OCI-LY1 (cell line): ENCODE measurements at regions not wholly inside any gene's neighbourhood (a gene's known extent, or its start where the extent isn't known, plus 50 kb on each side); places are given as distances from the start of the nearest gene placed in this dataset.

Experiments
- H2AFZ ChIP-seq: fragments of 200-600 bp; sonication (generic), shearing (Covaris generic); 2 replicates; pipeline ENCODE4 v1.6.0; 2014; ENCODE audit warnings: antibody characterized with exemption, mild to moderate bottlenecking, low read length
- H3F3A ChIP-seq: fragments of 200-600 bp; sonication (generic), shearing (Covaris generic); 2 replicates; pipeline ENCODE4 v1.6.0; 2014; ENCODE audit warnings: mild to moderate bottlenecking, antibody characterized with exemption, low read length, moderate library complexity; ENCODE audit not compliant: insufficient read depth
- H3K27ac ChIP-seq: fragments of 200-600 bp; sonication (generic); 2 replicates; pipeline ENCODE4 v1.5.1; 2014; ENCODE audit warnings: low read length, mixed run types, mild to moderate bottlenecking, low read depth; ENCODE audit not compliant: poor library complexity, severe bottlenecking
- H3K27me3 ChIP-seq: fragments of 200-600 bp; sonication (generic); 2 replicates; pipeline ENCODE4 v1.6.0; 2014; ENCODE audit warnings: antibody characterized with exemption, mild to moderate bottlenecking, low read length, moderate library complexity; ENCODE audit not compliant: insufficient read depth
- H3K36me3 ChIP-seq: fragments of 200-600 bp; sonication (generic); 2 replicates; pipeline ENCODE4 v1.6.1; 2014; ENCODE audit warnings: mild to moderate bottlenecking, antibody characterized with exemption, low read length, moderate library complexity, mixed read lengths; ENCODE audit not compliant: insufficient read depth
- H3K4me1 ChIP-seq: fragments of 200-600 bp; sonication (generic); 2 replicates; pipeline ENCODE4 v1.5.1; 2014; ENCODE audit warnings: mild to moderate bottlenecking, low read length, moderate library complexity; ENCODE audit not compliant: insufficient read depth, severe bottlenecking
- H3K4me2 ChIP-seq: fragments of 200-600 bp; sonication (generic), shearing (Covaris generic); 2 replicates; pipeline ENCODE4 v1.6.1; 2014; ENCODE audit warnings: low read length
- H3K4me3 ChIP-seq: fragments of 200-600 bp; sonication (generic); 2 replicates; pipeline ENCODE4 v1.5.1; 2014; ENCODE audit warnings: low read length, low read depth, mild to moderate bottlenecking, mixed read lengths; ENCODE audit not compliant: poor library complexity, severe bottlenecking
- H3K79me2 ChIP-seq: fragments of 200-600 bp; shearing (Covaris generic); 2 replicates; pipeline ENCODE4 v1.6.1; 2016; ENCODE audit warnings: mixed run types, low read length, mixed read lengths; ENCODE audit not compliant: insufficient read depth
- H3K9ac ChIP-seq: fragments of 200-600 bp; sonication (generic), shearing (Covaris generic); 2 replicates; pipeline ENCODE4 v1.6.1; 2014; ENCODE audit warnings: mild to moderate bottlenecking, low read length, mixed read lengths
- H3K9me2 ChIP-seq: fragments of 200-600 bp; sonication (generic), shearing (Covaris generic); 2 replicates; pipeline ENCODE4 v1.6.1; 2014; ENCODE audit warnings: low read depth, mild to moderate bottlenecking, low read length, mixed read lengths
- H3K9me3 ChIP-seq: fragments of 200-600 bp; shearing (Covaris generic); 2 replicates; pipeline ENCODE4 v1.6.1; 2014; ENCODE audit warnings: low read length, mixed read lengths
- H4K20me1 ChIP-seq: fragments of 200-600 bp; sonication (generic), shearing (Covaris generic); 2 replicates; pipeline ENCODE4 v1.6.0; 2016; ENCODE audit warnings: mild to moderate bottlenecking, low read length; ENCODE audit not compliant: insufficient read depth
- CTCF ChIP-seq: fragments of 200-600 bp; sonication (generic), shearing (Covaris generic); IDR thresholded peaks from 2 replicates; pipeline ENCODE4 v1.5.1; 2017; ENCODE audit warnings: mild to moderate bottlenecking, antibody characterized with exemption, low read length, moderate library complexity, mixed read lengths
- EZH2 ChIP-seq: fragments of 200-600 bp; sonication (generic), shearing (Covaris generic); IDR thresholded peaks from 2 replicates; pipeline ENCODE4 v1.8.0; 2017; ENCODE audit warnings: borderline replicate concordance, mixed run types, mild to moderate bottlenecking, antibody characterized with exemption, low read length, moderate library complexity, mixed read lengths

GRCh38 chr5:5062525-5063302 lies 77.4 kb upstream of the ADAMTS16 start:
- no peak for TF ChIP-seq EZH2
- TF ChIP-seq CTCF = no peak
- Histone ChIP-seq H3K9me2 (no peaks in the 10 kb centered on the region), H3K36me3 (no peaks in the 10 kb centered on the region), H3K4me1 (no peaks in the 10 kb centered on the region), H4K20me1 (no peaks in the 10 kb centered on the region), H3K27ac (no peak overlapping the region), H3K4me3 (no peak overlapping the region), H2AFZ (no peak overlapping the region), H3K4me2 (no peak overlapping the region), H3K9ac (no peak overlapping the region), H3K79me2 (no peaks in the 10 kb centered on the region), H3K9me3 (no peaks in the 10 kb centered on the region), H3F3A (no peaks in the 10 kb centered on the region), H3K27me3 (no peaks in the 10 kb centered on the region)

- H3K27me3 ChIP-seq = no peaks in the 10 kb centered on the region
- H3K36me3 ChIP-seq = no peaks in the 10 kb centered on the region
- no peaks in the 10 kb centered on the region for H4K20me1 ChIP-seq
- H2AFZ ChIP-seq = no peak overlapping the region
- no peaks in the 10 kb centered on the region for H3K9me2 ChIP-seq
- no peaks in the 10 kb centered on the region for H3K4me1 ChIP-seq
- no peak overlapping the region for H3K27ac ChIP-seq
- H3K9ac ChIP-seq = no peak overlapping the region
- no peaks in the 10 kb centered on the region for H3F3A ChIP-seq
- H3K79me2 ChIP-seq = no peaks in the 10 kb centered on the region
- H3K9me3 ChIP-seq = no peaks in the 10 kb centered on the region
- H3K4me2 ChIP-seq = no peak overlapping the region
- H3K4me3 ChIP-seq = no peak overlapping the region
- TF ChIP-seq EZH2 (no peak), CTCF (no peak)
Measured at GRCh38 chr5:5063533-5063953, 76.6 kb upstream of the ADAMTS16 start.

GRCh38 chr5:5065472-5065871 lies 74.7 kb upstream of the ADAMTS16 start:
- Histone ChIP-seq H3K9me2 (no peaks in the 10 kb centered on the region), H3K9me3 (no peaks in the 10 kb centered on the region), H3K4me1 (no peaks in the 10 kb centered on the region), H3K9ac (no peak overlapping the region), H3K36me3 (no peaks in the 10 kb centered on the region), H2AFZ (no peak overlapping the region), H3K79me2 (no peaks in the 10 kb centered on the region), H3K4me2 (no peak overlapping the region), H3K27ac (no peak overlapping the region), H4K20me1 (no peaks in the 10 kb centered on the region), H3K4me3 (no peak overlapping the region), H3K27me3 (no peaks in the 10 kb centered on the region), H3F3A (no peaks in the 10 kb centered on the region)
- TF ChIP-seq EZH2 (no peak), CTCF (no peak)
